ENCODE measurements at regions not wholly inside any gene's neighbourhood (a gene's known extent, or its start where the extent isn't known, plus 50 kb on each side); places are given as distances from the start of the nearest gene placed in this dataset.
"Not testable (repeated sequence)": the region's sequence is repeated elsewhere in the genome, so short reads cannot be mapped to it uniquely, and the experiment has no call there.

- no peak overlapping the region for H3K4me3 ChIP-seq (ENCODE audit: low read depth, low read length)
- H3K27me3 ChIP-seq (ENCODE audit: control insufficient read depth, insufficient read depth, low read length), result peaks cover 2% of the 10 kb centered on the region
- no peak for DNase-seq (ENCODE audit: low read depth)
- no peaks in the 10 kb centered on the region for H3K36me3 ChIP-seq (ENCODE audit: control insufficient read depth, insufficient read depth, low read length)
- TF ChIP-seq CTCF (IDR thresholded peaks at IDR 0.05; ENCODE audit: insufficient read depth, low read length, poor library complexity, severe bottlenecking), result no peak
These were observed 88.5 kb upstream of the NFASC start for GRCh38 chr1:204782118-204782700.

GRCh38 chr1:204785023-204785422, 85.6 kb upstream of the NFASC start:
- not testable (repeated sequence) for DNase-seq (ENCODE audit: low read depth); H3K27me3 ChIP-seq (ENCODE audit: control insufficient read depth, insufficient read depth, low read length); H3K36me3 ChIP-seq (ENCODE audit: control insufficient read depth, insufficient read depth, low read length); H3K4me3 ChIP-seq (ENCODE audit: low read depth, low read length)

GRCh38 chr1:204788470-204788869, 82.2 kb upstream of the NFASC start:
- DNase-seq (ENCODE audit: low read depth), result no peak
- peaks cover 2% of the 10 kb centered on the region for H3K27me3 ChIP-seq (ENCODE audit: control insufficient read depth, insufficient read depth, low read length)
- H3K4me3 ChIP-seq (ENCODE audit: low read depth, low read length), result no peak overlapping the region
- no peaks in the 10 kb centered on the region for H3K36me3 ChIP-seq (ENCODE audit: control insufficient read depth, insufficient read depth, low read length)
- no peak for TF ChIP-seq CTCF (IDR thresholded peaks at IDR 0.05; ENCODE audit: insufficient read depth, low read length, poor library complexity, severe bottlenecking)

- Histone ChIP-seq H3K4me3 (ENCODE audit: low read depth, low read length) (no peak overlapping the region), H3K36me3 (ENCODE audit: control insufficient read depth, insufficient read depth, low read length) (no peaks in the 10 kb centered on the region), H3K27me3 (ENCODE audit: control insufficient read depth, insufficient read depth, low read length) (peaks cover 5% of the 10 kb centered on the region)
- no peak for DNase-seq (ENCODE audit: low read depth)
- peak; percentile 93 for TF ChIP-seq CTCF (IDR thresholded peaks at IDR 0.05; ENCODE audit: insufficient read depth, low read length, poor library complexity, severe bottlenecking)
These were observed 79.0 kb upstream of the NFASC start for GRCh38 chr1:204791453-204792353.

GRCh38 chr1:204792354-204792692, 78.3 kb upstream of the NFASC start:
- Histone ChIP-seq H3K27me3 (ENCODE audit: control insufficient read depth, insufficient read depth, low read length) (peaks cover 5% of the 10 kb centered on the region), H3K36me3 (ENCODE audit: control insufficient read depth, insufficient read depth, low read length) (no peaks in the 10 kb centered on the region), H3K4me3 (ENCODE audit: low read depth, low read length) (no peak overlapping the region)
- TF ChIP-seq CTCF (IDR thresholded peaks at IDR 0.05; ENCODE audit: insufficient read depth, low read length, poor library complexity, severe bottlenecking), result no peak
- DNase-seq (ENCODE audit: low read depth), result no peak

GRCh38 chr1:204793259-204793914, 77.3 kb upstream of the NFASC start:
- DNase-seq (ENCODE audit: low read depth), result no peak
- Histone ChIP-seq H3K27me3 (ENCODE audit: control insufficient read depth, insufficient read depth, low read length) (peaks cover 5% of the 10 kb centered on the region), H3K36me3 (ENCODE audit: control insufficient read depth, insufficient read depth, low read length) (no peaks in the 10 kb centered on the region), H3K4me3 (ENCODE audit: low read depth, low read length) (no peak overlapping the region)
- no peak for TF ChIP-seq CTCF (IDR thresholded peaks at IDR 0.05; ENCODE audit: insufficient read depth, low read length, poor library complexity, severe bottlenecking)

GRCh38 chr1:204796886-204797285, 73.8 kb upstream of the NFASC start:
- H3K36me3 ChIP-seq (ENCODE audit: control insufficient read depth, insufficient read depth, low read length); DNase-seq (ENCODE audit: low read depth); H3K27me3 ChIP-seq (ENCODE audit: control insufficient read depth, insufficient read depth, low read length); H3K4me3 ChIP-seq (ENCODE audit: low read depth, low read length): not testable (repeated sequence)

Measured in kidney epithelial cell (primary cell).